ENCODE measurements at regions not wholly inside any gene's neighbourhood (a gene's known extent, or its start where the extent isn't known, plus 50 kb on each side); places are given as distances from the start of the nearest gene placed in this dataset.

DNA sequence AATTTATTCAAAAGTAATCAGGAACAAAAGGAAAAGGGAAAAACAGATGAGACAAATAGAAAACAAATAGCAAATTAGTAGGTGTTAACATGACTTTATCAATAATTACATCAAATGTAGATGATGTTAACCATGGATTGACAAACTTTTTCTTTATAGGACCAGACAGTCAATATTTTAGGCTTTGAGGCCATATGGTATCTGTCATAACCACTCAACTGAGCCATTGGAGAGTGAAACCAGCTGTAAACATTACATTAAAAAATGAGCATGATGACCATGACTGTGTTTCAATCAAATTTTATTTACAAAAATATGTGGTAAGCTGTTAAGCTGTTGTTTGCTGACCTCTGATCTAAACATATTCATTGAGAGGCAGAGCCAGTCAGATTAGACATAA lies 118.5 kb upstream of the NWD2 start:
- no peak for DNase-seq

- DNase-seq: no peak
These were observed 114.1 kb upstream of the NWD2 start for GRCh38 chr4:37130465-37130864.

DNA sequence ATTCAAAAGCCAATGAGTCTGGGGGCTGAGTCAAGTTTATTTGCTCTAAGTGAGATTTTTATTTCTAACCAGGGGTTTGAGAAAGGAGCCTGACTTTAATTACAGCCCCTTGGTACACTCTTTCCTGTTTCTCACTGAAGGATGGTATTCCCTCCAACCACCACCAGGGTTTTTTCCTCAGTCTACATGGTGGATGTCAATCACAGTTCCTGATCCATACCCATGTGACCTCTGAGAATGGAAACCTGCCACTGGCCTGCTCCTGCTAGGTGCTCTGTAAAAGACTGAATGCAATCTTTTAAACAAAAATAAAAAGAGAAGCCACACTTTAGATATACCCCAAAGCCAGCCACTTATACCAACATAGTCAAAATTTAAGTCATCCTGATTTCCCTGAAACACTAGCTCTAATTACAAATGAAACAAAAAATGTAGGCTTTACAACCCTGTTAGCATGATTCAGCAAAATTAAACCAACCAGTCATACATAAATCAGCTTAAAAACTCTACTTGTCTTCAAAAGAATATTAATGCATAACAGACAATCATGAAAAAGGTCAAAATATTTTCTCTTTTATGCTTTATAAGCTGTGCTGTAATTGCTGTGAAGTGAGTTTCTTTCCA lies 112.1 kb upstream of the NWD2 start:
- DNase-seq: no peak

GRCh38 chr4:37132975-37133360 lies 111.6 kb upstream of the NWD2 start:
- no peak for DNase-seq

- DNase-seq: no peak
These were observed 106.4 kb upstream of the NWD2 start for GRCh38 chr4:37138019-37138653.

DNA sequence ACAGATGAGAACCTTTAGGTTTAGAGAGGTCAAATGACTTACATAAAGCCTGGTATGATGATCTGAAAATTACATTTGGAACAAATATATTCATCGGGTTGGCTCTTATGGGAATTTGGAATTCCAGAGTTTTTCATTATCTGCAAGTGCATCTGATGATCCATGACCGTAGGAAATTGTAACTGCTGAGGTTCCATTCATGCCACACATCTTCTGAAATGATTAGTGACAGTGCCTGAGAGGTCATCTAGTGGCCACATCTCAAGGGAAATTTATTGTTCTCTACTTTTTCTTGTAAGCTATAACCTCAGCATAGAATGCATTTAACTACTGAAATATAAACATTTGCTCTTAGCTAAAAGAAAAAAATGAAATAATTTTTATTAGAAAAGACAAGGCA lies 105.8 kb upstream of the NWD2 start:
- DNase-seq: no peak

- no peak for DNase-seq
These were observed 104.6 kb upstream of the NWD2 start for GRCh38 chr4:37139987-37140386.

- DNase-seq: no peak
These were observed 98.3 kb upstream of the NWD2 start for GRCh38 chr4:37146260-37146659.

GRCh38 chr4:37157476-37158167 lies 86.9 kb upstream of the NWD2 start:
- DNase-seq: no peak

- no peak for DNase-seq
These were observed 83.9 kb upstream of the NWD2 start for GRCh38 chr4:37160653-37161052.

DNA sequence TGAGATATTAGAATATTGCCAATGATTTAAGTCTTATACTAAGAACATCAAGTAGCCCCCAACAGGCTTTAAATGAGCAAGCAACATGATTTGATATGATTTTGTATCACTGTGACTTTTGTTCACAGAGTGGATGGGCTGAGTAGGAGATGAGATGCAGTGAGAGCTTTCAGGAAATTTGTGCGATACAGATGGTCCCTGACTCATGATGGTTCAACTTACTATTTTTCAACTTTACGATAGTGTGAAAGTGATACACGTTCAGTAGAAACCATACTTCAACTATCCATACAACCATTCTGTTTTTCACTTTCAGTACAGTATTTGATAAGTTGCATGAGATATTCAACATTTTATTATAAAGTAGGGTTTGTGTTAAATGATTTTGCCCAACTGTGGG lies 78.7 kb upstream of the NWD2 start:
- no peak for DNase-seq

DNA sequence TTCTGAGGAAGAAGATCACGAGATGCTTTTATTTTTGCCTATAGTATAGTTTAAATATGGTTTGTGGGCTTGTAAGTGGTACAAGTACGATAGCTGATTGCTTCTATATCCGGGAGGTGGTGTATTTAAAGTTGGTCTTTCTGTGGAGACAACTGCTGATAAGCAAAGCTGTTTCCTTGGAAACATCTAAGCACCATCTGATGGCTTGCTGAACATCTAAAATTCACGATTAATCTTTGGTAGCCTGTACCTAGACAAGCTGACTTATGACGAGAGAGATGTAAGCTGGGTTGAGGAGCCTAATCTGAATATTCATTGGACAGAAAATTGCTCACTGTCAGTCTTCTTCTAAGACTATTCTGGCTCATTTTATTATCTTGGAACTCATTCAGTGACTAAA lies 74.6 kb upstream of the NWD2 start:
- no peak for DNase-seq

- no peak for DNase-seq
These were observed 56.4 kb upstream of the NWD2 start for GRCh38 chr4:37188100-37188499.
